ENCODE measurements at regions not wholly inside any gene's neighbourhood (a gene's known extent, or its start where the extent isn't known, plus 50 kb on each side); places are given as distances from the start of the nearest gene placed in this dataset.

- no peak for DNase-seq
Observed at GRCh38 chr2:111676291-111676822, 207.6 kb downstream of the ANAPC1 start.

GRCh38 chr2:111678161-111678560, 205.8 kb downstream of the ANAPC1 start:
- no peak for DNase-seq

GRCh38 chr2:111678651-111679050, 205.3 kb downstream of the ANAPC1 start:
- DNase-seq = no peak

GRCh38 chr2:111679202-111679601, 204.8 kb downstream of the ANAPC1 start:
- DNase-seq = no peak

GRCh38 chr2:111684611-111685010, 199.4 kb downstream of the ANAPC1 start:
- no peak for DNase-seq

- DNase-seq = no peak
Observed at GRCh38 chr2:111685342-111685741, 198.7 kb downstream of the ANAPC1 start.

GRCh38 chr2:111686994-111687393, 197.0 kb downstream of the ANAPC1 start:
- no peak for DNase-seq

- DNase-seq = no peak
Observed at GRCh38 chr2:111687911-111688310, 196.1 kb downstream of the ANAPC1 start.

GRCh38 chr2:111688482-111688881, 195.5 kb downstream of the ANAPC1 start:
- no peak for DNase-seq

- no peak for DNase-seq
Observed at GRCh38 chr2:111689174-111689573, 194.8 kb downstream of the ANAPC1 start.

- no peak for DNase-seq
Observed at GRCh38 chr2:111689941-111690340, 194.1 kb downstream of the ANAPC1 start.

- no peak for DNase-seq
Observed at GRCh38 chr2:111691164-111691875, 192.7 kb downstream of the ANAPC1 start.

- no peak for DNase-seq
Observed at GRCh38 chr2:111692311-111692710, 191.7 kb downstream of the ANAPC1 start.

- no peak for DNase-seq
Observed at GRCh38 chr2:111694700-111695101, 189.3 kb downstream of the ANAPC1 start.

- no peak for DNase-seq
Observed at GRCh38 chr2:111695441-111696007, 188.5 kb downstream of the ANAPC1 start.

- no peak for DNase-seq
Observed at GRCh38 chr2:111696226-111696625, 187.8 kb downstream of the ANAPC1 start.

GRCh38 chr2:111697560-111697959, 186.4 kb downstream of the ANAPC1 start:
- DNase-seq = no peak

- no peak for DNase-seq
Observed at GRCh38 chr2:111698089-111698488, 185.9 kb downstream of the ANAPC1 start.

GRCh38 chr2:111698743-111699554, 185.0 kb downstream of the ANAPC1 start:
- DNase-seq = no peak

GRCh38 chr2:111701266-111701665, 182.7 kb downstream of the ANAPC1 start:
- no peak for DNase-seq

GRCh38 chr2:111701798-111702118, 182.2 kb downstream of the ANAPC1 start:
- DNase-seq = no peak

- DNase-seq = no peak
Observed at GRCh38 chr2:111702119-111702803, 181.7 kb downstream of the ANAPC1 start.

- no peak for DNase-seq
Observed at GRCh38 chr2:111702804-111703196, 181.2 kb downstream of the ANAPC1 start.
